H1 (cell line): ENCODE measurements at regions not wholly inside any gene's neighbourhood (a gene's known extent, or its start where the extent isn't known, plus 50 kb on each side); places are given as distances from the start of the nearest gene placed in this dataset.

Experiments
- CTCF ChIA-PET: fragments of 300-600 bp; sonication (Branson Sonifier 250); formaldehyde crosslinking; loops from one replicate; lab custom pipeline; 2021; ENCODE audit not compliant: partially characterized antibody; lab: Charles Lee
- POLR2A ChIA-PET: fragments of 300-600 bp; sonication (Branson Sonifier 250); formaldehyde crosslinking; loops from one replicate; lab custom pipeline; 2021; ENCODE audit warnings: inconsistent platforms; ENCODE audit not compliant: partially characterized antibody; lab: Charles Lee
- DNase-seq, 2 experiments: peaks; one replicate each; pipeline versions ENCODE4 v3.0.0 to v3.0.0-alpha.2; 2010 to 2022; ENCODE audit warnings: low spot score in 2 of 2, low read depth in 1 of 2, mixed read lengths in 1 of 2
- FAIRE-seq: peaks from 2 replicates; lab custom pipeline; 2011; peaks lifted over from hg19 to GRCh38; lab: Jason Lieb, UNC
- H2AFZ ChIP-seq: 2 replicates; pipeline ENCODE4 v1.8.1; 2012; ENCODE audit warnings: low read length, inconsistent platforms
- H2AK5ac ChIP-seq: 2 replicates; pipeline ENCODE4 v1.6.1; 2013; ENCODE audit warnings: low read depth, low read length
- H2BK120ac ChIP-seq: replicated peaks from 2 replicates; pipeline ENCODE3; 2013; ENCODE audit warnings: low read depth, low read length, inconsistent platforms
- H2BK12ac ChIP-seq: 2 replicates; pipeline ENCODE4 v1.6.1; 2013; ENCODE audit warnings: low read depth, low read length
- H2BK15ac ChIP-seq: 2 replicates; pipeline ENCODE4 v1.6.1; 2013; ENCODE audit warnings: low read length
- H2BK20ac ChIP-seq: 2 replicates; pipeline ENCODE4 v1.6.1; 2013; ENCODE audit warnings: low read length
- H2BK5ac ChIP-seq: 2 replicates; pipeline ENCODE4 v1.6.1; 2013; ENCODE audit warnings: low read depth, low read length
- H3K14ac ChIP-seq: 2 replicates; pipeline ENCODE4 v1.6.1; 2013; ENCODE audit warnings: inconsistent platforms; ENCODE audit not compliant: insufficient read length
- H3K18ac ChIP-seq: 2 replicates; pipeline ENCODE4 v1.6.1; 2013; ENCODE audit warnings: low read length; ENCODE audit errors: extremely low read depth
- H3K23ac ChIP-seq: 2 replicates; pipeline ENCODE4 v1.6.1; 2013; ENCODE audit warnings: inconsistent platforms; ENCODE audit not compliant: insufficient read length
- H3K23me2 ChIP-seq: 2 replicates; pipeline ENCODE4 v1.6.1; 2013; ENCODE audit warnings: low read depth, low read length
- H3K27ac ChIP-seq: 2 replicates; pipeline ENCODE4 v1.6.1; 2011; ENCODE audit warnings: low read depth, low read length, inconsistent platforms
- H3K27me3 ChIP-seq, 4 experiments: replicated peaks in 1 of 4; 1 replicate in 1 of 4; 2 replicates in 3 of 4; pipeline versions ENCODE4 v1.6.1 to v1.8.1; 2011 to 2013; ENCODE audit warnings: low read length in 3 of 4, mild to moderate bottlenecking in 3 of 4, inconsistent platforms in 2 of 4, mixed read lengths in 2 of 4, moderate library complexity in 1 of 4; ENCODE audit not compliant: control insufficient read depth in 3 of 4, insufficient read depth in 3 of 4; ENCODE audit errors: extremely low read depth in 1 of 4
- H3K36me3 ChIP-seq, 4 experiments: 2 replicates each; pipeline versions ENCODE4 v1.6.1 to v1.8.1; 2011 to 2013; ENCODE audit warnings: mild to moderate bottlenecking in 4 of 4, low read length in 3 of 4, moderate library complexity in 2 of 4, control low read depth in 1 of 4, inconsistent platforms in 1 of 4; ENCODE audit not compliant: insufficient read depth in 4 of 4, control insufficient read depth in 2 of 4
- H3K4ac ChIP-seq: replicated peaks from 2 replicates; pipeline ENCODE3; 2013; ENCODE audit warnings: low read length, low read depth, mixed read lengths, inconsistent platforms; ENCODE audit not compliant: insufficient read length
- H3K4me1 ChIP-seq, 4 experiments: replicated peaks in 1 of 4; 1 replicate in 1 of 4; 2 replicates in 3 of 4; pipeline versions ENCODE4 v1.6.1 to v1.8.1; 2011 to 2013; ENCODE audit warnings: low read length in 3 of 4, inconsistent platforms in 2 of 4, mixed read lengths in 1 of 4; ENCODE audit not compliant: insufficient read depth in 4 of 4, control insufficient read depth in 3 of 4
- H3K4me2 ChIP-seq, 2 experiments: 2 replicates each; pipeline versions ENCODE4 v1.6.1 to v1.8.1; 2011 to 2013; ENCODE audit warnings: low read depth in 2 of 2, low read length in 2 of 2, control low read depth in 1 of 2, inconsistent platforms in 1 of 2, mild to moderate bottlenecking in 1 of 2; ENCODE audit not compliant: insufficient read depth in 1 of 2
- H3K4me3 ChIP-seq, 4 experiments: fragments of 200-600, 300-600 bp in 1 of 4; sonication (generic), shearing (Covaris generic), sonication (Bioruptor Twin) in 1 of 4; 2 replicates each; pipeline versions ENCODE4 v1.5.1 to v1.8.1; 2011 to 2016; ENCODE audit warnings: low read length in 4 of 4, low read depth in 3 of 4, control low read depth in 2 of 4, inconsistent platforms in 2 of 4, mild to moderate bottlenecking in 2 of 4, mixed read lengths in 1 of 4, moderate library complexity in 1 of 4; ENCODE audit not compliant: insufficient read depth in 2 of 4; ENCODE audit errors: extremely low read depth in 1 of 4
- H3K56ac ChIP-seq: replicated peaks from 2 replicates; pipeline ENCODE3; 2013; ENCODE audit warnings: low read depth, mild to moderate bottlenecking, mixed read lengths, low read length, inconsistent platforms; ENCODE audit not compliant: insufficient read length
- H3K79me1 ChIP-seq: 2 replicates; pipeline ENCODE4 v1.6.1; 2013; ENCODE audit warnings: low read depth, low read length, control low read depth
- H3K79me2 ChIP-seq, 2 experiments: 2 replicates each; pipeline versions ENCODE4 v1.6.1 to v1.8.1; 2012 to 2013; ENCODE audit warnings: low read length in 2 of 2, mild to moderate bottlenecking in 2 of 2, inconsistent platforms in 1 of 2; ENCODE audit not compliant: insufficient read depth in 2 of 2, control insufficient read depth in 1 of 2
- H3K9ac ChIP-seq, 4 experiments: replicated peaks in 1 of 4; 1 replicate in 1 of 4; 2 replicates in 3 of 4; pipeline versions ENCODE4 v1.6.1 to v1.8.1; 2011 to 2013; ENCODE audit warnings: low read depth in 3 of 4, low read length in 3 of 4, control low read depth in 2 of 4, mild to moderate bottlenecking in 2 of 4, moderate library complexity in 2 of 4, inconsistent platforms in 1 of 4; ENCODE audit errors: extremely low read depth in 1 of 4
- H3K9me3 ChIP-seq, 2 experiments: 2 replicates each; pipeline versions ENCODE4 v1.6.1 to v1.8.1; 2012 to 2013; ENCODE audit warnings: mild to moderate bottlenecking in 2 of 2, moderate library complexity in 2 of 2, control low read depth in 1 of 2, inconsistent platforms in 1 of 2, low read depth in 1 of 2, low read length in 1 of 2, mixed read lengths in 1 of 2; ENCODE audit not compliant: insufficient read depth in 2 of 2
- H4K20me1 ChIP-seq, 2 experiments: replicated peaks in 1 of 2; 2 replicates each; pipeline versions ENCODE3 to v1.8.1; 2011 to 2013; ENCODE audit warnings: inconsistent platforms in 2 of 2, low read length in 2 of 2, mild to moderate bottlenecking in 1 of 2; ENCODE audit not compliant: insufficient read depth in 2 of 2, control insufficient read depth in 1 of 2
- H4K5ac ChIP-seq: 2 replicates; pipeline ENCODE4 v1.6.1; 2013; ENCODE audit warnings: low read length, low read depth, mixed read lengths, inconsistent platforms; ENCODE audit not compliant: insufficient read length
- H4K8ac ChIP-seq: 2 replicates; pipeline ENCODE4 v1.8.0; 2013; ENCODE audit warnings: mild to moderate bottlenecking, moderate library complexity, low read length, inconsistent platforms; ENCODE audit not compliant: insufficient read depth; ENCODE audit errors: extremely low read depth
- H4K91ac ChIP-seq: replicated peaks from 2 replicates; pipeline ENCODE3; 2013; ENCODE audit warnings: low read length, mixed read lengths, inconsistent platforms; ENCODE audit not compliant: insufficient read length
- BACH1 ChIP-seq: IDR thresholded peaks from 2 replicates; pipeline ENCODE4 v1.6.1; 2012; ENCODE audit warnings: low read length, improper control_type of control experiment
- EGR1 ChIP-seq: IDR thresholded peaks from 2 replicates; pipeline ENCODE4 v1.6.1; 2011; ENCODE audit warnings: low read depth, low read length, borderline replicate concordance
- EP300 ChIP-seq, 2 experiments: IDR thresholded peaks; 1 replicate in 1 of 2; 2 replicates in 1 of 2; pipeline ENCODE4 v1.6.1; 2011 to 2012; ENCODE audit warnings: low read depth in 2 of 2, low read length in 2 of 2, mild to moderate bottlenecking in 2 of 2, borderline replicate concordance in 1 of 2, inconsistent platforms in 1 of 2, moderate library complexity in 1 of 2
- SAP30 ChIP-seq: fragments of 300-600 bp; sonication (generic); IDR thresholded peaks from 2 replicates; pipeline ENCODE4 v1.7.1; 2012; ENCODE audit warnings: low read length, moderate library complexity, mild to moderate bottlenecking, inconsistent platforms; ENCODE audit not compliant: insufficient read depth, insufficient replicate concordance
- WGBS, 2 experiments: shearing (Covaris generic) in 1 of 2; methylation state at CpG; one replicate each; pipeline versions ENCODE4 v1.1.6 to v1.1.7; 2013 to 2015; ENCODE audit warnings: low lambda C conversion rate in 2 of 2, mixed read lengths in 2 of 2, inconsistent platforms in 1 of 2, low coverage in 1 of 2, missing lambda C conversion rate in 1 of 2; ENCODE audit not compliant: insufficient replicate concordance in 2 of 2, insufficient coverage in 1 of 2, insufficient read length in 1 of 2; ENCODE audit errors: extremely low coverage in 1 of 2, missing lambda C conversion rate in 1 of 2; 5-methylcytosine and 5-hydroxymethylcytosine counted together

DNA sequence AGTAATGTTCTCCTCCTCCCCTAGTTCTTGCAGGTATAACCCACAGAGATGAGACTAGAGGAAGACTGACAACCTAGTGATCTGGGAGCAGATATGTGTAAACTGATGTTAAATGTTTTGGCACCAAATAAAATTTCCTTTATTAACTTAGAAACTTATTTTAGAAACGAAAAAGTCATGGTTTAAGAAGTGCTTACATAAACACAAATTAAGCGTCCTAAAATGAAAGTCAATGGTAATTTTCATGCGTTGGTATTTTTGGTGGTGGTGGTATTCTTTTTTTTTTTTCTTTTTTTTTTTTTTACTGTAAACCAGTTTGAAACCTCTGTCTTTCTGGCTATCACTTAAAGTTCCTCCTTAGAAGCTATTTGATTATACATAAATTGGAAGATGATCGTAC, 1438.1 kb upstream of the TENM3 start:
- no peak for FAIRE-seq
- 89% methylated on average over 3 of the region's 4 CpGs; no CpG with 5 or more reads in 1 of the 2 experiments for WGBS, 2 experiments
- POLR2A ChIA-PET, result no interaction called here

More for the DNA sequence above, 1438.1 kb upstream of the TENM3 start:
- no peak for DNase-seq
- CTCF ChIA-PET, result no interaction called here
- no peak overlapping the region for H3K56ac ChIP-seq
- H3K9ac ChIP-seq, result no peak overlapping the region
- no peaks in the 10 kb centered on the region for H3K79me1 ChIP-seq
- no peak overlapping the region for H2BK20ac ChIP-seq
- H2AK5ac ChIP-seq, result no peak overlapping the region
- no peak overlapping the region for H2BK120ac ChIP-seq
- H3K27ac ChIP-seq, result no peak overlapping the region
- no peak overlapping the region for H2BK15ac ChIP-seq
- no peaks in the 10 kb centered on the region for H4K20me1 ChIP-seq
- H3K14ac ChIP-seq, result no peak overlapping the region
- no peak overlapping the region for H2AFZ ChIP-seq
- no peak overlapping the region for H3K4ac ChIP-seq
- TF ChIP-seq BACH1, result no peak
- TF ChIP-seq SAP30, result no peak
- no peak for TF ChIP-seq EGR1
- TF ChIP-seq EP300 (IDR thresholded peaks at IDR 0.05; ENCODE audit: borderline replicate concordance in 1 of 2, low read depth in 2 of 2, low read length in 2 of 2), result no peak
- H4K5ac ChIP-seq, result no peak overlapping the region
- no peaks in the 10 kb centered on the region for H3K23me2 ChIP-seq
- no peak overlapping the region for H4K8ac ChIP-seq
- H3K36me3 ChIP-seq, result no peaks in the 10 kb centered on the region; a peak in 1 of 8 replicates
- no peaks in the 10 kb centered on the region for H3K9me3 ChIP-seq
- peaks cover 0 to 2% (median 0%) of the 10 kb centered on the region in 4 experiments; a peak in 1 of 7 replicates for H3K4me1 ChIP-seq
- H3K23ac ChIP-seq, result no peak overlapping the region
- no peak overlapping the region for H2BK5ac ChIP-seq
- no peaks in the 10 kb centered on the region for H3K79me2 ChIP-seq
- H2BK12ac ChIP-seq, result no peak overlapping the region
- H3K27me3 ChIP-seq, result no peaks in the 10 kb centered on the region
- H3K4me3 ChIP-seq, result no peak overlapping the region
- no peak overlapping the region for H3K18ac ChIP-seq
- no peak overlapping the region for H3K4me2 ChIP-seq
- H4K91ac ChIP-seq, result no peak overlapping the region
